Mammary epithelial cell (primary cell): ENCODE measurements at regions not wholly inside any gene's neighbourhood (a gene's known extent, or its start where the extent isn't known, plus 50 kb on each side); places are given as distances from the start of the nearest gene placed in this dataset.

Source experiments
- CTCF ChIP-seq, 2 donors: IDR thresholded peaks in 1 of 2; conservative IDR thresholded peaks in 1 of 2; 2 replicates each; pipeline ENCODE4 v1.5.1; 2011 to 2012; ENCODE audit warnings: inconsistent platforms in 2 of 2, low read length in 2 of 2, mild to moderate bottlenecking in 2 of 2, control low read depth in 1 of 2, low read depth in 1 of 2; ENCODE audit not compliant: insufficient read depth in 1 of 2; ENCODE audit errors: extremely low read depth in 1 of 2
- EZH2 ChIP-seq: IDR thresholded peaks from 2 replicates; pipeline ENCODE4 v1.6.1; 2012; ENCODE audit warnings: low read length, inconsistent platforms, borderline replicate concordance

DNA sequence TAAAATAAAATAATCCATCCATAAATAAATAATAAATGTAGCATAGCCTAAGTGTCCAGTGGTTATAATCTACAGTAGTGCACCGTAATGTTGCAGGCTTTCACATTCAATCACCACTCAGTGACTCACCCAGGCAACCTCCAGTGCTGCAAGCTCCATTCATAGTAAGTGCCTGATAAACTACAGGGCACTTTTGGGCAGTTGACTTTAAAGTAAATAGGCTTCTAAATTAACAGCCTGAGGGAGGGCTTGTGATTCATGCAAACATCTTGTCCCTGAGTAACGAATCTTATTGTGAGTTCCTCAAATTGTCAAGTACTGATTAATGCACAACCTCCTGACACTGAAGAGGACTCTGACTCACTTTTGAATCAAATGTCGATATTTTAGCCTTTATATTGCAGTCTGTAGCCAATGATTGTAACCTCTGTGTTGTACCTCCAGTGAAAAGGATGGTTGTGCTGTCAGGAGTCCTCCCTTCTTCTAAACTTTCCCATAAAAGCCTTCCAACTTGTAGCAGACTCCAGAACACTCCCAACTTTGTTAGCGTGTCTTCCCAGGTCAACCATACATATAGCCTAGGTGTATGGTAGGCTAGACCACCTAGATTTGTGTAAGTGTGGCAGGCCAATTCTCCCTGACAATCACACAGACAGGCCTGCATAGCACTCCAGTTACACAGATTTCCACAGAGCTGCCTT is 55.0 kb upstream of the BICD1 start:
- TF ChIP-seq EZH2 (no peak), CTCF (conservative IDR thresholded peaks at IDR 0.05 in 1 of 2, IDR thresholded peaks at IDR 0.05 in 1 of 2; ENCODE audit: extremely low read depth in 1 of 2, insufficient read depth in 1 of 2, low read depth in 1 of 2, low read length in 2 of 2) (no peak)
